ENCODE measurements at regions not wholly inside any gene's neighbourhood (a gene's known extent, or its start where the extent isn't known, plus 50 kb on each side); places are given as distances from the start of the nearest gene placed in this dataset.

DNA sequence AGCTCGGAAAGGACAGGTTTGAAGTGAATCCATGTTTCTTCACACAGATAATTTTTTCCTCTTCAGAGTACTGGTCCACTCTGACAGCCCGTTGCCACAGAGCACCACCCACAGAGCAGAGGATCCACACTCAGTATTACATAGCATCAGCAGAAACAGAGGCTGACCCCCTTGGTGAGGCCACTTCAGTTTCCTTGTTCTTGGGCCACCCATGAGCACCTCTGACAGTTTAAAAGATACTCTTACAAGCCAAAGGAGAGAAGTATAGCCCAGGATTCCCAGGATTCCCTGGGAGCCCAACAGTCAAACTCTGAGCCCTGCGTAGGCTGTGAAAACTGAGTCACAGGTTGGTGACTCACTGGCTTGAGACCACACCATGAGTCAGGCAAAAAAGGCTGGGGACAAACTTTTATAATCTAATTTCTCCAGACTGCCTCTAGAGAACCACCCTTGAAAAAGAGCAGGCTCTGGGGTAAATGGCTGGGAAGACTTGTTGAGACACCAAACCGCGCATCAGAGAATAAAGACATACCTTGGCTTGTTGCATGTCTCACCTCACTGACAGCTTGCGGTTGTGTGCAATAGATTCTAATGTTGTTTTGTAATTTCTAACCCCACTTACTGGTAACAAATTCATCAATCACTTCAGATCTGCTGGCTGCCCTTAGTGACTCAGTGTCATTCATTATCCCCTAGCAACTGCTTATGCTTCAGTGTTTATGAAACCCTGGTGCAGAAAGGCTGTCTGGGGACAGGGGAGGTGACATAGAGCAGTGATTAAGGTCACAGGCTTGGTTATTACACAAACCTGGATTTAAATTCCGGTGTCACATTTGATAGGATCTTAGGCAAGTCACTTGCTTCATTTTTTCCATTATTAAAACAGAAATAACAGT lies 56.9 kb upstream of the PRSS23 start:
- TF ChIP-seq, protein P1, sequence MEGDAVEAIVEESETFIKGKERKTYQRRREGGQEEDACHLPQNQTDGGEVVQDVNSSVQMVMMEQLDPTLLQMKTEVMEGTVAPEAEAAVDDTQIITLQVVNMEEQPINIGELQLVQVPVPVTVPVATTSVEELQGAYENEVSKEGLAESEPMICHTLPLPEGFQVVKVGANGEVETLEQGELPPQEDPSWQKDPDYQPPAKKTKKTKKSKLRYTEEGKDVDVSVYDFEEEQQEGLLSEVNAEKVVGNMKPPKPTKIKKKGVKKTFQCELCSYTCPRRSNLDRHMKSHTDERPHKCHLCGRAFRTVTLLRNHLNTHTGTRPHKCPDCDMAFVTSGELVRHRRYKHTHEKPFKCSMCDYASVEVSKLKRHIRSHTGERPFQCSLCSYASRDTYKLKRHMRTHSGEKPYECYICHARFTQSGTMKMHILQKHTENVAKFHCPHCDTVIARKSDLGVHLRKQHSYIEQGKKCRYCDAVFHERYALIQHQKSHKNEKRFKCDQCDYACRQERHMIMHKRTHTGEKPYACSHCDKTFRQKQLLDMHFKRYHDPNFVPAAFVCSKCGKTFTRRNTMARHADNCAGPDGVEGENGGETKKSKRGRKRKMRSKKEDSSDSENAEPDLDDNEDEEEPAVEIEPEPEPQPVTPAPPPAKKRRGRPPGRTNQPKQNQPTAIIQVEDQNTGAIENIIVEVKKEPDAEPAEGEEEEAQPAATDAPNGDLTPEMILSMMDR (IDR thresholded peaks at IDR 0.05; ENCODE audit: insufficient read depth, low read depth, low read length, missing control alignments), result peak; percentile 12
- peak; percentile 97 for DNase-seq (ENCODE audit: low read depth)
- no peak overlapping the region for H3K4me3 ChIP-seq (ENCODE audit: low read length)

DNA sequence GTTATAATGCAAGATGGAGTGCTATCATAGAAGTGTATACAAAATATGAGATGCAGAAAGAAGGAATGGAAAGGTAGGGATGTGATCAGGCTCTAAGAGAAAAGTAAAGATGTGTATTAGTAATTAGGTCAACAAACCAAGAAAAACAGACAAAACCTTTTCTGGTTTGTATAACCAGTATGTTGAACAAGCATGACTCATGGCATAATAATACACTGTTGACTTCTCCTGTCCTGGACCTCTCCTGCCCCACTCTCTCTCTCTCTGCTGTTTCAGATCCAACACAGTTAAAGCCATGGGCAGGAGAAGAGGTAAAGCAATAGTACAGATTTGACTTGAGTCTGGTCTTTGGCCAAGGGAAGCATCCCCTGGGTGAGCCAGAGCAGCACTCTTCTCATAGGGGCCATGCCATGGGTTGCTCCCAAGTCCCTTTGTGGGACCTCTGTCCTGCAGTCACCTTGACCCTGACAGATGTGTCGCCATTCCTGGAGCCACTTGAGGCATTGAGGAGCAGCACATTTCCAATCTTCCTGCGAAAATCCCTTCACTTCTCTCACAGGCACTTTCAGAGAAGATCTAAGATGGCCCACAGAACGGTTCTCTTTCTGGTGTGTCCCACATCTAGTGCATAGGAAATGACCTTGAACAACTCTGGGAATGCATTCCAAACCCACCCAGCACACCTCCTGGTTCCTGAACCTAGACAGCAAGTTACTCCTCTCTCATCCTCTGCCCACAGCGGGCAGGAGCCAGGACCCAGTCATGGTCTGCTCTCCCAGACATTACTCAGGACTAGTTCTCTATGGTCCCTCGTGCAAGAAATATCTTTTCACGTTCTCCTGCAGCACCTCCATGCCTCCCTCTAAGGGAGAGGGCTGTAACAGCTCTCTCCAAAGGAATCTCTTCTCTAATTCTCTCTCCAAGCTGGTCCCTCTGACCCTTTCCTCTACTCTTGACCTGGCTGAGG lies 58.2 kb upstream of the PRSS23 start:
- TF ChIP-seq, protein P1 (IDR thresholded peaks at IDR 0.05; ENCODE audit: insufficient read depth, low read depth, low read length, missing control alignments), result no peak
- DNase-seq (ENCODE audit: low read depth), result peak; percentile 89
- no peak overlapping the region for H3K4me3 ChIP-seq (ENCODE audit: low read length)

DNA sequence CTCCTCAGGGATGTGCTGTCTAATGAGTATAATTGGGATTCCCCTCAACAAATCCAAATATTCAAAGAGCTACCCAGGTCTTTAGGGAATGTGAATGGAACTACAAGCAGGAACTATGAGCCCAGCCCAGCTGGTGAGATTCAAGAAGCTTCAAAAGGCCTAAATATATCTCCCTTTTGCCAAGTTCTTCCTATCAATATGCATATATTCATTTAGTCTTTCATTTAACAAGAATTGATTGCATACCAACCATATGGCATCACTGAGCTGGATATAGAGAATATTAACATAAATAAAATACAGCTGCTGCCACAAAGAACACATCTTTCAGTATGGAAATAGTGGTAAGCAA lies 58.9 kb upstream of the PRSS23 start:
- TF ChIP-seq, protein P1 (IDR thresholded peaks at IDR 0.05; ENCODE audit: insufficient read depth, low read depth, low read length, missing control alignments), result no peak
- no peak for DNase-seq (ENCODE audit: low read depth)
- no peak overlapping the region for H3K4me3 ChIP-seq (ENCODE audit: low read length)

DNA sequence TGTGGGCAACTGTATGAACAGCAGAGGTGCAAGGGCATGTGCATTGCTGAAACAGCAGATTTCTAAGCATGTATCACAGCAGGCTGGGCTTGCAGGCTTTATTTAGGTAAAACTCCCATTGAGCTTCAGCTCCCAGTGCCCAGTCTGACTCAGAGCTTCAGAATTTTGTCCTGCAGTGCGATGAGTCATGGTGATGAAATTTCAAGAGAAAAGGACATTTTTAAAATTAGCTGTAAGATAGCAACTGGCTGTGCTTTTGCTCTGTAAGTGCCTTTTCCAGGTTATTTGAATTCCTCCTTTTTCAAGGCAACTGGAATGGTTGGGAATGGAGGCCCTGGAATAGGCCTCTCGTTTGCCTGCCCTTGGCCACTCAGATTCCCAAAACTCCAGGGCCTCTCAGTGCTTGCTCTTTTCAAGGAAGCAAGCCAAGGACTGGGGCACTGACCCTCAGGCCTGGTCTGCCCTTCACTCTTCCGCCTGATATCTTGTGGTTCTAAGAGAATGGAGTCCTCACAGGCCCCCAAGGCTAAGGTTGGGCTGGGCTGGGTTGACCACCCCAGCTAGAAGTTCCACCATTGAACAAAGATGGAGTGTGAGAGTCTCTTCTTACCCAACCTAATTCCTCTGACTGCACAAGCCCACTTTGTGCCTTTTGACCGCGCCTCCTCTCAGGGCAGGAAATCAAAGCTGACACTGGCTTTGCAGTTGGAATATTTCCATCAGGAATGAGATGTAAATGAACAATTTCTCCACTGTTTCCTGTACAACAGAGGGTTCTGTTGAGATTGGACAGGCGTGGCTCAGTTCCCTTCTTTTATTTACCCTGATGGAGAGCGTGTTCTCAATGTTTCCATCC lies 59.5 kb upstream of the PRSS23 start:
- DNase-seq (ENCODE audit: low read depth), result peak; percentile 94
- H3K4me3 ChIP-seq (ENCODE audit: low read length), result no peak overlapping the region
- TF ChIP-seq, protein P1 (IDR thresholded peaks at IDR 0.05; ENCODE audit: insufficient read depth, low read depth, low read length, missing control alignments), result no peak

DNA sequence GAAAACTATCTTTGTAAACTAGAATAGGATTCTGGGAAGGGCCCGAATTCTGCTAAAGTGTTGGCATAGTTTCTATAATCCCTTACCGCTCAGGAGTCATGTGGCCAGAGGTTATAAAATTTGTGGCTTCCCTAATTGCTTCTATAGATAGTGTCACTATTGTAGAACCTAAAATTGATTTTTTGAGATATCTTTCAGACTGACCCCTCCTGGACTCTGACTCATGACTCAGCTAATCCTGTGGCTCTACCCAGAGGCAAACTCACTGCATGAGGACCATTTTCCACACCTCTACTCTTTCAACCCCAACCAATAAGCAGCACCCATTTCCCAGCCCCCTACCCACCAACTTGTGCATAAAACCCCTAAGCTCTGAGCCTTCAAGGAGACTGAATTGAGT lies 61.8 kb upstream of the PRSS23 start:
- no peak overlapping the region for H3K4me3 ChIP-seq (ENCODE audit: low read length)
- no peak for DNase-seq (ENCODE audit: low read depth)
- TF ChIP-seq, protein P1 (IDR thresholded peaks at IDR 0.05; ENCODE audit: insufficient read depth, low read depth, low read length, missing control alignments), result no peak

GRCh38 chr11:86737737-86738136 lies 62.6 kb upstream of the PRSS23 start:
- peak; percentile 64 for DNase-seq (ENCODE audit: low read depth)
- no peak overlapping the region for H3K4me3 ChIP-seq (ENCODE audit: low read length)
- TF ChIP-seq, protein P1 (IDR thresholded peaks at IDR 0.05; ENCODE audit: insufficient read depth, low read depth, low read length, missing control alignments), result no peak

Data from epithelial cell of esophagus (primary cell).